ENCODE measurements at regions not wholly inside any gene's neighbourhood (a gene's known extent, or its start where the extent isn't known, plus 50 kb on each side); places are given as distances from the start of the nearest gene placed in this dataset.
"Not testable (repeated sequence)": the region's sequence is repeated elsewhere in the genome, so short reads cannot be mapped to it uniquely, and the experiment has no call there.

DNA sequence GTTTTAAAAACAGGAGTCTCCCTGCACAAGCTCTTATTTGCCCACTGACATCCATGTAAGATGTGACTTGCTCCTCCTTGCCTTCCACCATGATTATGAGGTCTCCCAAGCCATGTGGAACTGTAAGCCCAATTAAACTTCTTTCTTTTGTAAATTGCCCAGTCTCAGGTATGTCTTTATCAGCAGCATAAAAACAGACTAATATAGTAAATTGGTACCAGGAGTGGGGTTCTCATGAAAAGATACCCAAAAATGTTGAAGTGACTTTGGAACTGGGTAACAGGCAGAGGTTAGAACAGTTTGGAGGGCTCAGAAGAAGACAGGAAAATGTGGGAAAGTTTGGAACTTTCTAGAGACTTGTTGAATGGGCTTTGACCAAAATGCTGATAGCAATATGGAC is 995.9 kb upstream of the USP15 start:
- DNase-seq (ENCODE audit: low read depth in 2 of 2): not testable (repeated sequence)

DNA sequence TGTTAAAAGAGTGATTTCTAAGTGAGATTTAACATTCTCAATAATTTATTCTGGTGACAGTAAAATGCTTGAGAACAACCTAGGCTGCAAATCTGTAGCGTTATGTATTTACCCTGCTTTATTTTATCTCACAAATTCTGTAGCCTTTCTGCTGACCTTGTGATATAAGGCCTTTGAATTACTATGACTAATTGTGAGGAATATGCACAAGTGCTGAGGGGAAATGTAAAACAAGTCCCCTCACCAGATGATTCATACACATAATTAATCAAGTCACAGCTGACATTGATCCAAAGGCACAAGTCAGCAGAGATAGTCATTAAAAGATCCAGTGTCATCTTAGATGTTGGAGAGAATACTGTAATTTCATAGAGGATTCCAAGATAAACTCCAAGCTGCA is 992.7 kb upstream of the USP15 start:
- no peak for DNase-seq (ENCODE audit: low read depth in 2 of 2)

DNA sequence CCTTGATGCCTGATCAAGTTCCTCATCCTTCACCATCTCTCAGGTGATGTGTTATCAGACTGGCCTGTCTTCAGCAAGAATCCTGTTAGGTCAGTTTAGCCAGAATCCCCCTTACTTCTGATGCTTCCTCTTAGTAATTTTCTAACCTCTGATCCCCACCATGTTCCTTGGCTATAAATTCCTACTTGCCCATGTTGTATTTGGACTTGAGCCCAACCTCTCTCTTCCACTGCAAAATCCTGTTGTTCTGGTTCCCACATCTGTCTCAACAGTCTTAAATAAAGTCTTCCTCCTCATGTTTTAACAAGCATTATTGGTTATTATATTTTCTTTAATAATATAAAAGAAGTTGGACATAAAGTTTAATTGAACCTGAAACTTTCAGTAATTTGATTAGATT is 987.8 kb upstream of the USP15 start:
- DNase-seq (ENCODE audit: low read depth in 2 of 2): no peak

DNA sequence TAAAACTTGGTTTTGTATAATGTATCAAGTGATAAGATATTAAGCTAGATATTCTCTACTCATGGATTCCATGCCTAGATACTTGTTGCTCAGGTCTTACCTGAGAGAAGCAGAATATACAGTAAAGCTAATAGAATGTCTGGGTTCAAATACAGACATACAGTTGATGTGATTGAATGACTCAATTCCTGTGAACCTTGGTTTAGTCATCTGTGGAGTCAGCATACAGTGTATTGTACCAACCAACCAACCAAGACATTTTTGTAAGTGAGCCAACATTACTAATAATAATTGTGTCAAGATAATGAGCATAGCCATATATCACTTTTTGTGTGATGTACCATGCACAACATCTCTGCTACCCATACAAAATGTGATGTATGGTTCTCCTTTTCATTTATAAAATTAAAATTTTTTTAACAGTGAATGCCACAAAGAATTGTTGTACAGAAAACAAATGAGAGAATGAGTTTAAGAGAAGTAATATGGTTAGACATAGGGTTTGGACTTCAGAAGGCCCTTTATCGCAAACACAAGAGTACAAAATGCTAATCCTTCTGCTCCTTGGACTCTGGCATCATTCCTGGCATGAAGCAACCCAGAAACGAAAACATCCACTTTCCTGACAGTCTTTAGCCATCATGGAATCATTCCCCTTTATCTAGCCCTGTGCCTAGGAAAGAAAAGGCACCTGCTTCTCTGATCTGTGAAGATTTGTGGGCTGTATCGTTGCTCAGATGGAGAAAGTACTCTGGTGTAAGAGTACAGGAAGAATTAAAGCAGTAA is 977.2 kb upstream of the USP15 start:
- no peak for DNase-seq (ENCODE audit: low read depth in 2 of 2)

DNA sequence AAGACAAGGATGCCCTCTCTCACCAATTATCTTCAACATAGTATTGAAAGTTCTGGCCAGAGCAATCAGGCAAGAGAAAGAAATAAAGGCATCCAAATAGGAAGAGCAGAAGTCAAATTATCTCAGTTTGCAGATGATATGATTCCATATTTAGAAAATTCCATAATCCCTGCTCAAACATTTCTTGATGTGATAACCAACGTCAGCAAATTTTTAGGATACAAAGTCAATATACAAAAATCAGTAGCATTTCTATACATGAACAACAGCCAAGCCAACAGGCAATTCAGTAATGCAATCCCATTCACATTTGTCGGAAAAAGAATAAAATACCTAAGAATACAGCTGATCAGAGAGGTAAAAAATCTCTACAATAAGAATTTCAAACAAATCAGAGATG is 969.7 kb upstream of the USP15 start:
- DNase-seq (ENCODE audit: low read depth in 2 of 2): no peak

DNA sequence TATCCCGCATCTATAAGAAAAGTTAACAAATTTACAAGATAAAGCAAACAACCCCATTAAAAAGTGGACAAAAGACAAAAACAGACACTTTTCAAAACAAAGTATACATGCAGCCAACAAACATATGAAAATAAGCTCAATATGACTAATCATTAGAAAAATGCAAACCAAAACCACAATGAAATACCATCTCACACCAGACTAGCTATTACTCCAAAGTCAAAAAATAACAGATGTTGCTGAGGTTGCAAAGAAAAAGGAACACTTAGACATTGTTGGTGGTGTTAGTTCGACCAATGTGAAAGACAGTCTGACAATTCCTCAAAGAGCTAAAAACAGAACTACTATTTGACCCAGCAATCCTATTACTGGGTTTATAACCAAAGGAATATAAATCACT is 968.6 kb upstream of the USP15 start:
- DNase-seq (ENCODE audit: low read depth in 2 of 2): no peak

DNA sequence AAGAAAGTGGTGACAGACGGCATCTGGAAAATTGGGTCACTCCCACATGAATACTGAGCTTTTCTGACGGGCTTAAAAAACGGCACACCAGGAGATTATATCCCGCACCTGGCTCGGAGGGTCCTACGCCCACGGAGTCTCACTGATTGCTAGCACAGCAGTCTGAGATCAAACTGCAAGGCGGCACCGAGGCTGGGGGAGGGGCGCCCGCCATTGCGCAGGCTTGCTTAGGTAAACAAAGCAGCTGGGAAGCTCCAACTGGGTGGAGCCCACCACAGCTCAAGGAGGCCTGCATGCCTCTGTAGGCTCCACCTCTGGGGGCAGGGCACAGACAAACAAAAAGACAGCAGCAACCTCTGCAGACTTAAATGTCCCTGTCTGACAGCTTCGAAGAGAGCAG is 966.2 kb upstream of the USP15 start:
- not testable (repeated sequence) for DNase-seq (ENCODE audit: low read depth in 2 of 2)

DNA sequence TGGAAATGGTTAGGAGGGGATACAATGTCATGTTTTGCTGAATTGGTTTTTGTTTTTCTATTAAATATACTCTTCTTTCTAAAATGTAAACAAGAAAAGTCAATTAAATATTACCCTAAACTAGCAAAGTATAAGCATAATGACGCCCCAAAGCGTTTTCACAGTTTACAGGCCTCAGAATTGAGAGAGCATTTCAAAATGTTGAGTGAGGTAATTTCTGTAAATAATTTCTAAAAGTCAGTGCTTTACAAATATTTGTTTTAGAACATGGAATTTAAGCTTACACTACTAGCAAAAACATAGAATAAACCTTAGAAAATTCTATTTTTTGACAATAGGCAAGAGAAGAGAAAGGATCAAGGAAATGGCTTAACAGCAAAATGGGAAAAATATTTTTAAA is 958.4 kb upstream of the USP15 start:
- DNase-seq (ENCODE audit: low read depth in 2 of 2): no peak

DNA sequence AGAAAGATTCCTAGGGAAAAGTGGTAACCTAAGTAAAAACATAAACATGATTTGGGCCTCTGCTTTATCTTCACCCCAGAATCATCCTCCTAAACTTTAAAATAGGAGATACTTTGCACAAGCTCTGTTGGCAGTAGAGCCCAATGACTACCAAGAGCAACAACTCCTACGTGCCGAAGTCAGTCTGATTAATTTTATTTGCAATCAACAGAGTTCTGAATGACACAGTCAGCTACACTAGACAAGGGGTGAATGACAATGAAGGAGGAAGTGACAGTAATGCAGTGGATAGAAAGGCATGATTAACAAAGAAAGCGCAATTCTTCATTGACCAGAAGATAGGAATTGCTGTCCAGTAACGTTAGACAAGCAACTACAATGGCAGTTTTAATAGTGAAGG is 957.9 kb upstream of the USP15 start:
- no peak for DNase-seq (ENCODE audit: low read depth in 2 of 2)

DNA sequence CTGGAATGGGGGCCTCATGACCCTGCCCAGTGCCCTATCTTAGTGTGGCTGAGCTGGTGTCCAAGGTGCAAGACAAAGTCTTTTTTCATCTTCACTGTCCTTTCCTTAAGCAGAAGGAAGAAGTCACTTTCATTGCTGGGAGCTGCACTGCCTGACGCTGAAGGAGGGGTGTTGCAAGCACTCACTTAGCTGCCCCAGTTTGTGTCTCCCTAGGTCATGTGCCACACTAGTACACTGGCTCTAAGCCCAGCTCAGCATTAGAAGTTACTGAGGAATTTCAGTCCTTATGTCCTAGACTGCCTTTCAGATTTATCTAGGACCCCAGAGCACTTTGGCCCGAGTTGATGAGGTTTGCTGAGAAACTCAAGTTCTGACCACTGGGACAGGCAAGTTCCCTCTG is 952.0 kb upstream of the USP15 start:
- DNase-seq (ENCODE audit: low read depth in 2 of 2): no peak

DNA sequence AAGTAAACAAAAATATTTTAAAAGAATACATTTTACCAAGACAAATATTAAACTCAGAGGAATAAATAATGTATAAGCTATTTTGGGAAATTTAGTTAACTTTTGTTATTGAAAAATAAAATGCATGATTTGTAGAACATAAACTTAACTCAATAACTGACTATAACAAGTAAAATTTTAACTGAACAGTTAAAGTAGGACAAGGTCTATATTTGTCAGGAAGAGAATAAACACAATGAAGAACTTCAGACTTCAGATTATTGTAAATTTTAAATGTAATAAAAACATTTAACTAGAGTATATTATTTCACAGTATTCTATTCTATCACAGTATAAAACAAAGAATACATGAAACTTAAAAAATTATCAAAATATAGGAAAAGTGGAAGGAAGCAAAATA is 948.8 kb upstream of the USP15 start:
- no peak for DNase-seq (ENCODE audit: low read depth in 2 of 2)

DNA sequence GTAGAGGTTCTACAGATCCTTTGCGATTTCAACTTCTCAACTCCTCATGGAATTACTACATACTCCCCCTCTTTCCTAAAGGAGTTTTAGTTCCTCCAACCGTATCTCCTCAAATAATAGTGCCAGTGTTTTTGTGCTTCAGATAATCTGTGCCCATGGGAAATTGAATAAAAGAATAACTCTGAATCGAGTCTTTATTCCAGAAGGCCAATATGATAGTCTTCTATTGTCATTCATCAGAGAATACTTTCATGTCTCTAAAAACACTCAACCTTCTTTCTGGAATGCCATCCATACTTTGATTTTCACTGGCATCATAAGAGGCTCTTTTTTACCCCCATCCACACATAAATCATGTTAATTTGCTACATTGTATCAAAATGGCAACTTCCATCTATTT is 911.3 kb upstream of the USP15 start:
- DNase-seq (ENCODE audit: low read depth in 2 of 2): no peak

DNA sequence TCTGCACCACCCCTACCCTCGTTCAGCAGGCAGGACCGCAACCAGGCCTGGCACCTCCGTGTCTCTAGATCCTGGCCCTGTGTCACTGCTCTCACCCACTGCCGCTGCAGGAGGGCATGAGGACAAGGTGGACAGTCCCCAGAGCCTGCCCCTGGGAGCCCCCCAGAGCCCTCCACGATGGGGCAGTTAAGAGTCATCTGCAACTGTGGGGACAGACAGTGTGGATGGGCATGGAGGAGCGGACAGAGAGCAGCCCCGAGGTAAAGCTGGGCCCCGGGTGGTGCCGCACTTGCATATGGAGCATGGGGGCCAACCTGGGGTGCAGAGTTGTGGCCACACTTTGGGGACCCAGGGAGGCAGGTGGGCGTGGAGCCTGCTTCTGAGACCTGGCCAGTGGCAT is 905.1 kb upstream of the USP15 start:
- DNase-seq (ENCODE audit: low read depth in 2 of 2): no peak

DNA sequence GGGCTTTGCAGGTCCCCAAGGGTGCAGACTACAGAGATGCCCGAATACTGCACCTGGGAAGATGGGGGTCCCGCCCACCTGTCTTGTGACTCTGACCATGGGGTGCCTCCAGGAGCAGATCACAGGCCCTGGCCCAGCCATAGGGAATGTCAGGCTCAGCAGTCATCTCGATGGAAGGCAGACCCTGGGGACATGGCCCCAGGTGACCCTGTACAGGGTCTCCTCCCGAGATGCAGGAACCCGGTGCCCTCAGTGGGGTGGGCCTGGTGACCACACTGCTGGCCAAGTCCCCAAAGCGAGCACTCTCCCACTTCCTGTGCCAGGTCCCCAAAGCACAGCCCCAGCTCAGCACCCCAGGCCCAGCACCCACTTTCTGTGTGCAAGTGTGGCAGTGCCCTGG is 903.7 kb upstream of the USP15 start:
- no peak for DNase-seq (ENCODE audit: low read depth in 2 of 2)

DNA sequence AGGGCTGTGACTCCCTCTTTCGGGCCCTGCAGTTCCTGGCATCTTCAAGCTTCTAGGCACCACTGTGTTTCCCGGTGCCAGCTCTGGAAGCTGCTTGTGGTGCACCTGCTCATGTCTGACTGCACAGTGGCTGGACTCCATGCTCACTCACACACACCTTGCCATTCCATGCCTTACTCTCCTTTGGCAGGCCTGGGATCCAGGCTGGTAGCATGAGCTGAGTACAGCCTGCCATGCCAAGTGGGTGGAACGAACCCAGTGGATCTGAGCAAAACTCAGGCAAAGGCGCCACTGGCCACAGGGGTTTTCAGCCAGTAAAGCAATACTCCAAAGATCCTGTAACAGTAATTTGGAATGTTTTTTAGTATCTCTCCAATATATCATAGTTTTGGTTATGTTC is 902.7 kb upstream of the USP15 start:
- no peak for DNase-seq (ENCODE audit: low read depth in 2 of 2)

DNA sequence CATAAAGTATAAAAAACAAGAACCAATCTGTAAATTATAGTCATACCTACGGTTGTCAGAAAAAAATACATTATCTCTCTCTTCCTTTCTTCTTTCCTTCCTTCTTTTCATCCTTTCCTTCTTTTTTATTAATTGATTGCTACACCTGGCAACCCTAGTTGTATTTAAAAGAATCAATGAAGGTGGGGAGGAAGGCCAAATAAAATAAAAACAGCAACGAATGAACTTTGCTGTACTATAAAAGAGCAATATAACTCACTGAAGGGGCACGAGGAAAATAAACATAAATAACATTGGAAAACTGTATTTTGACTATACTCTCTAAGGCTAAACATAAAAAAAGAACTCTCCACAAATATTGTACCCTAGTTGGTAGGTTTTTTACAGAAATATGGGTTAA is 898.2 kb upstream of the USP15 start:
- no peak for DNase-seq (ENCODE audit: low read depth in 2 of 2)

DNA sequence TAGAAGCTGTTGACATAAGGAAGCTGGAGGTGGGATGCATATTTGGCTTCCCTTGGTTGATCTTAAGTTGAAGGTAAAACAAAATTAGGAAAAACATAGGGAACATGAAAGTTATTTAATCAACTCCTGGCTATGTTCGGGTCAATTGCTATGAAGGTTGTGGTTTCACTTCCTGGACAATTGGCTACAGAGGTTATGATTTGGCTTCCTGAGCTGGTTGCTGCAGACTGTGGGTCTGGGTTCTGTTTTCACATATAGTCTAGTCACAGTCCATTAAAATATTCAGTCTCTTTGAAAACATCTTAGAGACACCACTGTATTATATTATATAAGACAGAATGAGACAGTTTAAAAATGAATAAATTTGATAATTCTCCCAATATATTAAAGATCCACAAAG is 895.2 kb upstream of the USP15 start:
- DNase-seq (ENCODE audit: low read depth in 2 of 2): no peak

DNA sequence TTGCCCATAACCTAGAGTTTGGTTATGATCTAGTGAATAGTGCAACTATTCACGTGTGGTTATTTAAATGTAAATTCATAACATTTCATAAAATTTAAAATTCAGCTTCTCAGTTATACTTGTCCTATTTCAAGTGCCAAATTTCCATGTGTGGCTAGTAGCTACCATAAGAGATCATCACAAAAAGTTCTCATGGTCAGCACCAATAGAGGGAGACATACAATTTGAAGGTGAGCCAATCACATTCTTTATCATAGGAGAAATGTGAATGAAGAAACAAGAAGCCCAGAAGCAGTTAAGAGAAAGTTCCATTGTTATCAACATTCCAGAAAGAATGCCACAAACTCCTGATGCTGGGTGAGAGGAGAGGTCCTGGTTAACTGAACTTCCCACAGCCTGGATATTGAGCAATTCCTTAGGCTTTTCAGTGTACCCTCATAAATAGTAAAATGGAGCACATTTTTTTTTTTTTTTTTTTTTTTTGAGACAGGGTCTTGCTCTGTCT is 892.9 kb upstream of the USP15 start:
- no peak for DNase-seq (ENCODE audit: low read depth in 2 of 2)

DNA sequence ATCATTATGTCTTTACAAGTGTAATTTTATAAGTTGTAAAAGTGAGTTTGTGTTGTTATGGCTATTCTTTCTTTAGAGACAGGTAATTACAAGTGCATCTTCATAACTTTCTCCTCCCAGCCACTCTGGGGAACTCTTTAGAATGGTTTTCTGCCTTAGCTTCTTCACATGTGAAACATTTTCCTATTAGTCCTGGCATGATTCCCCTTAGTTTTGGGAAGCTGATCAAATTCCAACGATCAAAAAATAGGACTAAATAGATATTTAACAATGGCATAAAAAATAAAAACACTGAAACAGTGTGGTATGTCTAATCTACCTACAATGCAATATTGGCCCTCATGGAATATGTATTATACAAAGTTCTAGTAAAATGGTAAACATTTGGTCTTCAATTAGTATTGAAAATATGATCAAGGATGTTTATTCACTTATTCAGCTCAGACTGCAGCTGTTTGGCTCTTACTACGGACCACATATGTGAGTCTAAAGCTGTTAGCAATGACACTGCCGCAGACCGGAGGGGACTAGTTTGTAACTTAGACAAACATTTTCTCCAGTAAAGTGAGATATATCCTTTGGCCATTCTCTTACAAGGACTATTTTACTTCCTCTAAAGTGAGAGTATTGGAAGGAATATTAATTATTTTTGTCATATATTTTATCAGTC is 890.8 kb upstream of the USP15 start:
- no peak for DNase-seq (ENCODE audit: low read depth in 2 of 2)

DNA sequence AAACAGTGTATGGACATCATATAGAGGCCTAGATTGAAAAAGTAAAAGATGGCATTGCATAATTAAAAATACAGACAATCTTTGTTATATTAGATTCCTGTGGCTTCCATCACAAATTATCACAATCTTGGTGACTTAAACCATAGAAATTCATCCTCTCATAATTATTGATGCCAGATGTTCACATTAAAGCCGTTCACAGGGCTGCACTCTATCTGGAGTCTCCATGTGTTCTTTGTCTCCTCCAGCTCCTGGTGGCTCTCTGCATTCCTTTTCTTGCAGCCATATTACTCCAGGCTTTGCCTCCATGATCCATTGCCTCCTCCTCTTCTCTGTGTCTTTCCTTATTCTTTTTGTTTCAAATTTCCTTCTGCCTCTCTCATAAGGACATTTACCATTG is 875.7 kb upstream of the USP15 start:
- DNase-seq (ENCODE audit: low read depth in 2 of 2): no peak

DNA sequence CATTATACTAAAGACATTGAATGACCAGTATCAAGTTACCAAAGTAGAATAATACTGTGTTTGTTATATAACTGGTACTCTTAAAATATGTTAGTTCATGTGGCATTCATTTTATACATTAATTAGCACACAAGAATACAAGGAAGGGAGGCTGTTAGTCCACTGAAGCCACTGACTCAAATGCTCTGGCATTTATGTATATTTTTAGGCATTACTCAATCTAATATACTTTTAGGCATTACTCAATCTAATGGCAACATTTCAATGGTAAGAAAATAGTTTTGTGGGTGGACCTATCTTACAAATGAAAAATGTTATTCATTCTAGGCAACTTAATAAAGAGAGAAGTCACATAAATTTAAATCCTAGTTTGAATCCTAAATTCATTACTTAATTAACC is 874.4 kb upstream of the USP15 start:
- no peak for DNase-seq (ENCODE audit: low read depth in 2 of 2)

DNA sequence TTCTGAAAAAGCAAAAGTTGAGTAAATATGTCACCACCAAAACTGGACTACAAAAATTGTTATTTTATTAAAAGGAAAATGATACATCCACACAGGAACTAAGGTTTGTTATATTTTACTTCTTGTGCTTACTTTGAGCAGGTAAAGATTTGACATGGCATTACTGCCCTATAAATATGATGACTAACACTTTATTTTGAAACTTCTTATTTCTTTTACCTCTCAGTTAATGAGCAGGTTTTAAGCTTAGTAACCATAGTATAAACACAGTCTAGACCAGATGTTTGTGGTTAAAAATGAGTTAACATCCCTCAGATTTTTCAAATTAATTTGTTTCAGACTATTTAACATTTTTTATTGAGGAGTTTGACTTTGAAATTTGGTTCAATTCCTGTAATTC is 862.5 kb upstream of the USP15 start:
- DNase-seq (ENCODE audit: low read depth in 2 of 2): no peak

DNA sequence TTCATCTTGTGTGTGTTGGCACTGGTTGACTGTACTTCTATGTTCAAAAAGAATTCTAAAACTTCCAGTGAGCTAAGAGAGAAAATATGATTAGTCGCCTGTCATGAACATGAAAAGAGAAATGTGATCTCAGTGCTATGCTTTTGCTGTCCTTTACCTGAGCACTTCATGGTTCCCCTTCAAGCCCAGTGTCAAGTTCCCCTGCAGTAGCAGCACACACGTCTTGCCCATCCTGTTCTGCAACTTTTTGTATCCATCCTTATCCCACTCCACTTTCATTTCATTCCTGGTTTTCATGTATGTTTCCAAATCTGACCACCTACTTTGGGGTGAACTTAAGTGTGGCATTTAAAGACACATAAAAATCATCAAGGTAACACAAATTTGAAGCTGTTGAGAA is 848.0 kb upstream of the USP15 start:
- DNase-seq (ENCODE audit: low read depth in 2 of 2): no peak

DNA sequence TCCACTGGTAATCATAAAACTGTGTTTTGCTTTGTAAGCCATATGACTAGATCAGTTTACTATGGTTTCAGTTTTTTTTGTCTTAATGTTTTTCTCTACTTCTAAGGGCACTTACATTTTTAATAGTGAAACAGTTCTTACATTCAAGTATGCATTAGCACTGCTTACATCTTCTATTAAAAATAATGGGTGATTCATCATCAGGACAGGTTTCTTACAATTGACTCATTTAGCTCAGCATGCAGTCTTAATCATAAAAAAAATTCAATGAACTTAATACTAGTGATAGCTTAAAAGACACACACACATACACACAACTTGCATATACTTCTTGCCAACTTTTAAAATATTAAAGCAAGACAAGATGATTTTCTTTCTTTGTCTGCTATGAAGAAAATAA is 845.7 kb upstream of the USP15 start:
- no peak for DNase-seq (ENCODE audit: low read depth in 2 of 2)
